ENCODE measurements at regions not wholly inside any gene's neighbourhood (a gene's known extent, or its start where the extent isn't known, plus 50 kb on each side); places are given as distances from the start of the nearest gene placed in this dataset.

DNA sequence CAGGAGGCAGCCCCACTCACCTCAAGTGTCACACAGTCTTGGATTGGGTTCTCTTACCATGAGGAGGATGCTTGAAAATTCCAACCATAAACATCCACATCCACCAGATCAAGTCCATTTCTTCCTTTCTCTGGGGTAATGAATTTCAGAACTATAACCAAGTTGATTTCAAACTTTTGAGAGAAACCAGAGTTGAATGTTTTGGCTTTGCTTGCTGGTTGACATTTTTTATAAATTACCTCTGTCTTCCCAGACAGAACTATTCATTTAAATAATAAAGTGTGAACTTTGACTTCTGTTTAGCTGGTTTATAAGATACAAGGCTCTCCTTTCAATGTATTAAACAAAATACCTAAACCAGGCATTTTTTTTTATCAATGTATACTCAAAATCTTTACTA lies 550.7 kb downstream of the KCTD12 start:
- no peak for DNase-seq (ENCODE audit: low read depth, low spot score)
- TF ChIP-seq, protein P1, sequence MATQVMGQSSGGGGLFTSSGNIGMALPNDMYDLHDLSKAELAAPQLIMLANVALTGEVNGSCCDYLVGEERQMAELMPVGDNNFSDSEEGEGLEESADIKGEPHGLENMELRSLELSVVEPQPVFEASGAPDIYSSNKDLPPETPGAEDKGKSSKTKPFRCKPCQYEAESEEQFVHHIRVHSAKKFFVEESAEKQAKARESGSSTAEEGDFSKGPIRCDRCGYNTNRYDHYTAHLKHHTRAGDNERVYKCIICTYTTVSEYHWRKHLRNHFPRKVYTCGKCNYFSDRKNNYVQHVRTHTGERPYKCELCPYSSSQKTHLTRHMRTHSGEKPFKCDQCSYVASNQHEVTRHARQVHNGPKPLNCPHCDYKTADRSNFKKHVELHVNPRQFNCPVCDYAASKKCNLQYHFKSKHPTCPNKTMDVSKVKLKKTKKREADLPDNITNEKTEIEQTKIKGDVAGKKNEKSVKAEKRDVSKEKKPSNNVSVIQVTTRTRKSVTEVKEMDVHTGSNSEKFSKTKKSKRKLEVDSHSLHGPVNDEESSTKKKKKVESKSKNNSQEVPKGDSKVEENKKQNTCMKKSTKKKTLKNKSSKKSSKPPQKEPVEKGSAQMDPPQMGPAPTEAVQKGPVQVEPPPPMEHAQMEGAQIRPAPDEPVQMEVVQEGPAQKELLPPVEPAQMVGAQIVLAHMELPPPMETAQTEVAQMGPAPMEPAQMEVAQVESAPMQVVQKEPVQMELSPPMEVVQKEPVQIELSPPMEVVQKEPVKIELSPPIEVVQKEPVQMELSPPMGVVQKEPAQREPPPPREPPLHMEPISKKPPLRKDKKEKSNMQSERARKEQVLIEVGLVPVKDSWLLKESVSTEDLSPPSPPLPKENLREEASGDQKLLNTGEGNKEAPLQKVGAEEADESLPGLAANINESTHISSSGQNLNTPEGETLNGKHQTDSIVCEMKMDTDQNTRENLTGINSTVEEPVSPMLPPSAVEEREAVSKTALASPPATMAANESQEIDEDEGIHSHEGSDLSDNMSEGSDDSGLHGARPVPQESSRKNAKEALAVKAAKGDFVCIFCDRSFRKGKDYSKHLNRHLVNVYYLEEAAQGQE (IDR thresholded peaks at IDR 0.05; ENCODE audit: insufficient read depth in 1 of 2, low read depth in 2 of 2, low read length in 1 of 2): no peak
- TF ChIP-seq SIN3A (IDR thresholded peaks at IDR 0.05; ENCODE audit: borderline replicate concordance, insufficient read depth, low read depth, low read length) (no peak), TCF7L2 (IDR thresholded peaks at IDR 0.05; ENCODE audit: low read depth, low read length) (no peak), POLR2AphosphoS5 (IDR thresholded peaks at IDR 0.05; ENCODE audit: low read depth, low read length) (no peak)
- TF ChIP-seq, protein P2, sequence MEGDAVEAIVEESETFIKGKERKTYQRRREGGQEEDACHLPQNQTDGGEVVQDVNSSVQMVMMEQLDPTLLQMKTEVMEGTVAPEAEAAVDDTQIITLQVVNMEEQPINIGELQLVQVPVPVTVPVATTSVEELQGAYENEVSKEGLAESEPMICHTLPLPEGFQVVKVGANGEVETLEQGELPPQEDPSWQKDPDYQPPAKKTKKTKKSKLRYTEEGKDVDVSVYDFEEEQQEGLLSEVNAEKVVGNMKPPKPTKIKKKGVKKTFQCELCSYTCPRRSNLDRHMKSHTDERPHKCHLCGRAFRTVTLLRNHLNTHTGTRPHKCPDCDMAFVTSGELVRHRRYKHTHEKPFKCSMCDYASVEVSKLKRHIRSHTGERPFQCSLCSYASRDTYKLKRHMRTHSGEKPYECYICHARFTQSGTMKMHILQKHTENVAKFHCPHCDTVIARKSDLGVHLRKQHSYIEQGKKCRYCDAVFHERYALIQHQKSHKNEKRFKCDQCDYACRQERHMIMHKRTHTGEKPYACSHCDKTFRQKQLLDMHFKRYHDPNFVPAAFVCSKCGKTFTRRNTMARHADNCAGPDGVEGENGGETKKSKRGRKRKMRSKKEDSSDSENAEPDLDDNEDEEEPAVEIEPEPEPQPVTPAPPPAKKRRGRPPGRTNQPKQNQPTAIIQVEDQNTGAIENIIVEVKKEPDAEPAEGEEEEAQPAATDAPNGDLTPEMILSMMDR (IDR thresholded peaks at IDR 0.05): no peak
- in situ Hi-C loops (cut with HindIII; ENCODE audit: low pct_unique_long_range_greater_than_20kb, low sequenced_read_pairs) (no loop called here), intact Hi-C loops (cut with micrococcal nuclease; ENCODE audit: unreplicated experiment) (no loop called here)
- no TSS peak for BruUV-seq (replicated peaks)
- H3K36me3 ChIP-seq (ENCODE audit: control insufficient read depth, insufficient read depth, low read length): no peaks in the 10 kb centered on the region
- no peaks in the 10 kb centered on the region for H3K4me1 ChIP-seq (ENCODE audit: control insufficient read depth, insufficient read depth, low read length)
- no peak for ATAC-seq
- POLR2A ChIA-PET: no interaction called here
- no peaks in the 10 kb centered on the region for H3K9me3 ChIP-seq (ENCODE audit: control insufficient read depth, insufficient read depth, low read depth, low read length)
- CTCF ChIA-PET: no interaction called here
- H3K27me3 ChIP-seq (ENCODE audit: control insufficient read depth, insufficient read depth, low read length): no peaks in the 10 kb centered on the region
- H3K4me3 ChIP-seq (ENCODE audit: low read depth in 2 of 2, low read length in 2 of 2): no peak overlapping the region
- H3K27ac ChIP-seq (ENCODE audit: low read length): no peak overlapping the region

DNA sequence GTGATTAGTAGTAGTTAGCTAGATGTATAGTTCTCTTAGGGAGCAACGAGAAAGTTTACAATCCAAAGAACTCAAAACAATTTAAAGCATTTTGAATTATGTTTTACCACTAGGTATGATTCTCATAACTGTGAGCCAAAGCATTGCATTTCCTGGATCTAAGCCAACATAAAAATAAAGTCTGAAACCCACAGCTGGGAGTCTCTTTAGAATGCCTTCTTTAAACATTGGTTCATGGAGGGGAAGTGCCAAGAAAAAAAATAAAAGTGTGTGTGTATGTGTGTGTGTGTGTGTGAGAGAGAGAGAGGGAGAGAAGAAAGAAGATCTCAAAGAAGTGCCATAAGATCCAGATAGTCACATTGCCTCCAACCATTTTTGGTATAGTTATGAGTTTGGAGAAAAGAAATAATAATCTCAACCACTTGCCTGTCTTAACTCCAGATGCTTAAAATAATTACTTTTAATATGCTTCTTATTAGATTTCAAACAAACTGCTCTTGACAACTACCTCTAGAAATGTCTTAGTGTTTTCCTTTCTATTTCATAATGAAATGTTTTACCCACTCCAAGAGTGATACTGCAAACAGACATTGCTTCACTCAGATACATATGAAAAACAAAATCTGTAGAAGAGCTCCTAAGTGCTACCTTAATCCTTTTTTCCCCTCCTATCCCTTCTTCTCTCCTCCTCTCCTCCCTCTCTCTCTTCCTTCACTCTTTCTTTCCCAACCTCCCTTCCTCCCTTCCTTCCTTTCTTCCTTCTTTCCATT lies 554.1 kb downstream of the KCTD12 start:
- no peak for DNase-seq (ENCODE audit: low read depth, low spot score)
- in situ Hi-C loops (cut with HindIII; ENCODE audit: low pct_unique_long_range_greater_than_20kb, low sequenced_read_pairs): no loop called here
- Histone ChIP-seq H3K4me3 (ENCODE audit: low read depth in 2 of 2, low read length in 2 of 2) (no peak overlapping the region), H3K4me1 (ENCODE audit: control insufficient read depth, insufficient read depth, low read length) (no peaks in the 10 kb centered on the region), H3K27me3 (ENCODE audit: control insufficient read depth, insufficient read depth, low read length) (no peaks in the 10 kb centered on the region), H3K36me3 (ENCODE audit: control insufficient read depth, insufficient read depth, low read length) (no peaks in the 10 kb centered on the region), H3K27ac (ENCODE audit: low read length) (no peak overlapping the region), H3K9me3 (ENCODE audit: control insufficient read depth, insufficient read depth, low read depth, low read length) (no peaks in the 10 kb centered on the region)
- intact Hi-C loops (cut with micrococcal nuclease; ENCODE audit: unreplicated experiment): no loop called here
- ChIA-PET POLR2A (interaction anchor here (0.6 kb wide), 1 partner anchor 1125 kb away, joined by 4 read pairs; no protein-coding TSS in a partner anchor), CTCF (no interaction called here)
- TF ChIP-seq, protein P2 (IDR thresholded peaks at IDR 0.05): no peak
- TF ChIP-seq, protein P1 (IDR thresholded peaks at IDR 0.05; ENCODE audit: insufficient read depth in 1 of 2, low read depth in 2 of 2, low read length in 1 of 2): no peak
- TF ChIP-seq POLR2AphosphoS5 (IDR thresholded peaks at IDR 0.05; ENCODE audit: low read depth, low read length): no peak
- TF ChIP-seq SIN3A (IDR thresholded peaks at IDR 0.05; ENCODE audit: borderline replicate concordance, insufficient read depth, low read depth, low read length): no peak
- no peak for TF ChIP-seq TCF7L2 (IDR thresholded peaks at IDR 0.05; ENCODE audit: low read depth, low read length)
- BruUV-seq (replicated peaks): no TSS peak
- no peak for ATAC-seq

All from Panc1 (cell line).